ENCODE measurements at regions not wholly inside any gene's neighbourhood (a gene's known extent, or its start where the extent isn't known, plus 50 kb on each side); places are given as distances from the start of the nearest gene placed in this dataset.
"Not testable (repeated sequence)": the region's sequence is repeated elsewhere in the genome, so short reads cannot be mapped to it uniquely, and the experiment has no call there.

GRCh38 chr10:38451306-38451967, 357.3 kb downstream of the ZNF37A start:
- intact Hi-C loops (cut with micrococcal nuclease); H3K4me1 Mint-ChIP-seq; H3K27me3 Mint-ChIP-seq; CTCF ChIA-PET; ATAC-seq; H3K27me3 ChIP-seq (ENCODE audit: control insufficient read depth in 2 of 2, insufficient read depth in 2 of 2, low read length in 2 of 2); POLR2A ChIA-PET; H3K9me3 Mint-ChIP-seq; H3K4me3 Mint-ChIP-seq; DNase-seq; H3K9me3 ChIP-seq (ENCODE audit: control insufficient read depth in 2 of 3, low read length in 3 of 3); H3K27ac ChIP-seq (ENCODE audit: low read depth, low read length); H3K4me1 ChIP-seq (ENCODE audit: control insufficient read depth in 2 of 2, insufficient read depth in 2 of 2, low read length in 2 of 2); H3K27ac Mint-ChIP-seq; H3K4me3 ChIP-seq (ENCODE audit: low read length); H3K36me3 ChIP-seq (ENCODE audit: control insufficient read depth in 2 of 3, insufficient read depth in 3 of 3, low read length in 3 of 3): not testable (repeated sequence)
- peaks cover 5 to 14% (median 7%) of the 10 kb centered on the region in 5 donors for H3K36me3 Mint-ChIP-seq

Measured in naive thymus-derived CD4-positive, alpha-beta T cell (primary cell).